ENCODE measurements at regions not wholly inside any gene's neighbourhood (a gene's known extent, or its start where the extent isn't known, plus 50 kb on each side); places are given as distances from the start of the nearest gene placed in this dataset.

DNA sequence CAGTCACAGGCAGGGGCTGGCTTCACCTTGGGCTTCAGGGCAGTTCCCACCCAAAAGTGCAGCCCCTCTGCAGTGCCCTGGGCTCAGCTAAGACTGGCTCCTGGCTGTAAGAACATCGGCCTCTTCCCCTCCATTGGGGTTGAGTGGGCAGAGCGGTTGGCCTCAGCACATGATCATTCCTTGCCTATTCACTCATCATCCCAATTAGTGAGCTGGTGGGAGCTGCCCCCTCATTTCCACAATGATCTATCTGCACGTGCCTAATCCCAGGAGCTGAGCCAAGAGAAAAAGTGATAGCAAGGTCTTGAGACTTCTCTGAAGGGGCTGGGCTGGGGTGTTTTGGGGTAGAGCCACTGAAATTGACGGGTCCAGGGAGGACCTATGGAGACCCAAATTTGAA is 133.6 kb downstream of the SYF2 start:
- Histone ChIP-seq H3K27ac (ENCODE audit: poor library complexity, severe bottlenecking) (no peak overlapping the region), H3K27me3 (ENCODE audit: insufficient read depth, poor library complexity, severe bottlenecking) (no peaks in the 10 kb centered on the region), H3K4me1 (ENCODE audit: insufficient read depth, poor library complexity, severe bottlenecking) (no peaks in the 10 kb centered on the region), H3K9me3 (ENCODE audit: severe bottlenecking) (no peaks in the 10 kb centered on the region), H3K36me3 (ENCODE audit: low read depth) (no peaks in the 10 kb centered on the region), H3K4me3 (ENCODE audit: severe bottlenecking) (no peak overlapping the region)
- ATAC-seq (ENCODE audit: low read depth), result no peak
- DNase-seq (ENCODE audit: low spot score), result no peak
- TF ChIP-seq, protein P1, sequence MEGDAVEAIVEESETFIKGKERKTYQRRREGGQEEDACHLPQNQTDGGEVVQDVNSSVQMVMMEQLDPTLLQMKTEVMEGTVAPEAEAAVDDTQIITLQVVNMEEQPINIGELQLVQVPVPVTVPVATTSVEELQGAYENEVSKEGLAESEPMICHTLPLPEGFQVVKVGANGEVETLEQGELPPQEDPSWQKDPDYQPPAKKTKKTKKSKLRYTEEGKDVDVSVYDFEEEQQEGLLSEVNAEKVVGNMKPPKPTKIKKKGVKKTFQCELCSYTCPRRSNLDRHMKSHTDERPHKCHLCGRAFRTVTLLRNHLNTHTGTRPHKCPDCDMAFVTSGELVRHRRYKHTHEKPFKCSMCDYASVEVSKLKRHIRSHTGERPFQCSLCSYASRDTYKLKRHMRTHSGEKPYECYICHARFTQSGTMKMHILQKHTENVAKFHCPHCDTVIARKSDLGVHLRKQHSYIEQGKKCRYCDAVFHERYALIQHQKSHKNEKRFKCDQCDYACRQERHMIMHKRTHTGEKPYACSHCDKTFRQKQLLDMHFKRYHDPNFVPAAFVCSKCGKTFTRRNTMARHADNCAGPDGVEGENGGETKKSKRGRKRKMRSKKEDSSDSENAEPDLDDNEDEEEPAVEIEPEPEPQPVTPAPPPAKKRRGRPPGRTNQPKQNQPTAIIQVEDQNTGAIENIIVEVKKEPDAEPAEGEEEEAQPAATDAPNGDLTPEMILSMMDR (IDR thresholded peaks at IDR 0.05; ENCODE audit: poor library complexity, severe bottlenecking), result no peak

DNA sequence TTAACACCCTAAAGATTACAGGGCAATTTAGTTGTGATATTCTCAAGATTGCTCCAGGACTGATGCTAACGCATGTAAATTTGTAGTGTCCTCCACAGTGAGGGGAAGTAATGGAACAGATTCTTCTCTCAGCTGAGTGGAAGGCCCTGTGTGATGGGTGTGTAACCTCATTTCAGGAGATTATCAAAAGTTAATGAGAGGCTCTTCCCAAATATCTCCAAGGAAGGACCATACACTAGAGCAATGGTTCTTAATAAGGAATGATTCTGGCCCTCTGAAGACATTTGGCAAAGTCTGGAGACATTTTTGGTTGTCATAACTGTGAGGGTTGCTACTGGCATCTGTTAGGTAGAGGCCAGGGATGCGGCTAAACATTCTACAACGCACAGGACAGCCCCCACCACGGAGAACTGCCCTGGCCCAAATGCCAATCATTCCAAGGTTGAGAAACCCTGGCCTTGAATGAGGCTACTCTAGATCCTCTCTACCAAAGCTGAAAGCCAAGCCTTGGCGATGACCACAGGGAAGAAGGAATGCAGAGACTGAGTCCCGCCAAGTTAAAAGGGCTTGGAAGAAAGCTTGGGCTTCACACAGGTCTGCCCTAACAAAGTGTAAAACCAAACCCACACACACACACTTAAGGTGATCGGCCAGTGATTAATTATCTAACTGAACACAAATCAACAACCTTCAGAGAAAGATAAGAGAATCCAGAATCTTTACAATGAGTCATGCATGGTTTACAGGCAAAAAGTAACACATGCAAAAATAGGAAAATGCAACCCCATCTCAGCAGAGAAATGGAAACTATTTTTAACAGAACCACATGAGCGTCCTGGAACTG is 135.8 kb downstream of the SYF2 start:
- ATAC-seq (ENCODE audit: low read depth) (no peak), DNase-seq (ENCODE audit: low spot score) (no peak)
- H3K36me3 ChIP-seq (ENCODE audit: low read depth), result no peaks in the 10 kb centered on the region
- TF ChIP-seq, protein P1 (IDR thresholded peaks at IDR 0.05; ENCODE audit: poor library complexity, severe bottlenecking), result no peak
- H3K4me3 ChIP-seq (ENCODE audit: severe bottlenecking), result no peak overlapping the region
- H3K27me3 ChIP-seq (ENCODE audit: insufficient read depth, poor library complexity, severe bottlenecking), result no peaks in the 10 kb centered on the region
- H3K4me1 ChIP-seq (ENCODE audit: insufficient read depth, poor library complexity, severe bottlenecking), result no peaks in the 10 kb centered on the region
- H3K27ac ChIP-seq (ENCODE audit: poor library complexity, severe bottlenecking), result no peak overlapping the region
- no peaks in the 10 kb centered on the region for H3K9me3 ChIP-seq (ENCODE audit: severe bottlenecking)

DNA sequence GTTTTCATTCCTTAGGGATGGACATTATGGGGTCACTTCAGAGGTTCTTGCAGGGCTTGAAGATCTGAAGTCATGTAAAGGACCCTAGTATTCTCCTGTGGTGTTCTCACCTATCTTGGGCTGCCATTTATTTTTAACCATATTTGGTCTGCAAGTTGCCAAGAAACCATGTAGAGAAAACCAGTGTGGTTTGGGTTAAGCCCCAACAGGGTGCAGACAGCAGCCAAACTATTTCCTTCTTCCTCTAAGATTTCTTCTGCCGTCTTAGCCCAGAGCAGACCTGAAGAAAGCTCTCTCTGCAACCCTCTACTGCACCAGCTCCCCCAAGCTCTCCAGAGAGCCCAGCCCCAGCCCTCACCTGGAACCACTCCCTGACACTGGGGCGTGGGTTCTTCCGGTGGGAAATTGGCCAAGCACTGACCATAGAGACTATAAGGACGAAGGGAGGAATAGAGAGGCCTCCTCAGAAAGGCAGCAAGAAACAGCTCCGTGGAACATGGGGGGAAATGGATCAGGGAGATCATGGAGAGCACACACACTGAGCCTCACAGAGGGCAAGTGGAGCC is 136.6 kb downstream of the SYF2 start:
- Histone ChIP-seq H3K27me3 (ENCODE audit: insufficient read depth, poor library complexity, severe bottlenecking) (no peaks in the 10 kb centered on the region), H3K36me3 (ENCODE audit: low read depth) (no peaks in the 10 kb centered on the region), H3K27ac (ENCODE audit: poor library complexity, severe bottlenecking) (no peak overlapping the region), H3K4me3 (ENCODE audit: severe bottlenecking) (no peak overlapping the region), H3K4me1 (ENCODE audit: insufficient read depth, poor library complexity, severe bottlenecking) (no peaks in the 10 kb centered on the region), H3K9me3 (ENCODE audit: severe bottlenecking) (no peaks in the 10 kb centered on the region)
- DNase-seq (ENCODE audit: low spot score), result no peak
- TF ChIP-seq, protein P1 (IDR thresholded peaks at IDR 0.05; ENCODE audit: poor library complexity, severe bottlenecking), result no peak
- no peak for ATAC-seq (ENCODE audit: low read depth)

DNA sequence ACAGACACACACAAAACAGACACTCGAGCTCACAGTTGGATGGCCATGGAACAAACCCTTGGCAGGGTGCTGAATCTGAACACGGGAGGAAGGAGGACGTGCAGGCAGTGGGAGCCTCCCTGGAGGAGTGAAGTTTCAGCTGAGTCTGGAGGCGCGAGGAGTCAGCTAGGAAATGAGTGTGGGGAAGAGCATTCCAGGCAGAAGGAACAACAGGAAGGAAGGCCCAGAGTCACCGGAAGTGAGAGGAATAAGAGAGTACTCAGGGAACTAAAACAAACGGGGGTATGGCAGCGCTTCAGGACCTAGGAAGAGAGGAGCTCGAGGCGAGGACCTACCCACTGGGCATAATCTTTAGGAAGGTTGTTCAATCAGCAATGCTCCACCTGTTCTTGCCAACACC is 137.3 kb downstream of the SYF2 start:
- Histone ChIP-seq H3K27ac (ENCODE audit: poor library complexity, severe bottlenecking) (no peak overlapping the region), H3K4me3 (ENCODE audit: severe bottlenecking) (no peak overlapping the region), H3K36me3 (ENCODE audit: low read depth) (no peaks in the 10 kb centered on the region), H3K27me3 (ENCODE audit: insufficient read depth, poor library complexity, severe bottlenecking) (no peaks in the 10 kb centered on the region), H3K9me3 (ENCODE audit: severe bottlenecking) (no peaks in the 10 kb centered on the region), H3K4me1 (ENCODE audit: insufficient read depth, poor library complexity, severe bottlenecking) (no peaks in the 10 kb centered on the region)
- ATAC-seq (ENCODE audit: low read depth) (no peak), DNase-seq (ENCODE audit: low spot score) (no peak)
- TF ChIP-seq, protein P1 (IDR thresholded peaks at IDR 0.05; ENCODE audit: poor library complexity, severe bottlenecking), result no peak

DNA sequence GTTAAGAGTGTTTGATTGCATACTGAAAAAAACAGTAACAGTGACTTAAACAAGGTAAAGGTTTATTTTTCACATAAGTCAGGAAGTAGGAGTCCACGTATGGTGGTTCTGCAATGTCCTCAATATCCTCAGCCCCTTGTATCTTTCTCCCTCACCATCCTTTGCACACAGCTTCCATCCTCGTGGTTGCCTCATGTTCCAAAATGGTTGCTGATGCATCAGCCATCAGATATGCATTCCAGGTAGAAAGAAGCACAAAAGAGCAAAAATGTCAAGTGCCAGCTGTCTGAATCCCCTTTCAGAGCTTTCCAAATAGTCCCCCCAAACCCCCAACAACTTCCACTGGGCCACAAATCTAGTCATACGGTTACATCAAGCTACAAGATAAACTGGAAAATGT is 138.1 kb downstream of the SYF2 start:
- TF ChIP-seq, protein P1 (IDR thresholded peaks at IDR 0.05; ENCODE audit: poor library complexity, severe bottlenecking), result no peak
- H3K27me3 ChIP-seq (ENCODE audit: insufficient read depth, poor library complexity, severe bottlenecking), result no peaks in the 10 kb centered on the region
- H3K9me3 ChIP-seq (ENCODE audit: severe bottlenecking), result no peaks in the 10 kb centered on the region
- no peak overlapping the region for H3K27ac ChIP-seq (ENCODE audit: poor library complexity, severe bottlenecking)
- DNase-seq (ENCODE audit: low spot score), result no peak
- no peaks in the 10 kb centered on the region for H3K4me1 ChIP-seq (ENCODE audit: insufficient read depth, poor library complexity, severe bottlenecking)
- H3K36me3 ChIP-seq (ENCODE audit: low read depth), result no peaks in the 10 kb centered on the region
- no peak for ATAC-seq (ENCODE audit: low read depth)
- no peak overlapping the region for H3K4me3 ChIP-seq (ENCODE audit: severe bottlenecking)

All from RWPE2 (cell line).